HCT116 (cell line): ENCODE measurements at regions not wholly inside any gene's neighbourhood (a gene's known extent, or its start where the extent isn't known, plus 50 kb on each side); places are given as distances from the start of the nearest gene placed in this dataset.

Source experiments
- ATAC-seq: fragments of 200-7000 bp; cut with Tn5 transposase; 2 replicates; pipeline ENCODE4 v1.9.1; 2020; ENCODE audit warnings: mild to moderate bottlenecking, moderate library complexity
- BruUV-seq: library from RNA; stranded (reverse); fragments of 400-500 nt; replicated peaks from 2 replicates; lab custom pipeline; 2021; lab: Mats Ljungman, UMichigan
- CTCF ChIA-PET: fragments of 300-600 bp; sonication (Branson Sonifier 250); formaldehyde crosslinking; loops from one replicate; lab custom pipeline; 2021; ENCODE audit warnings: antibody characterized with exemption; lab: Charles Lee
- POLR2A ChIA-PET: fragments of 300-600, 350-600 bp; sonication (Branson Sonifier 250); formaldehyde crosslinking; loops from one replicate; lab custom pipeline; 2021; ENCODE audit warnings: antibody characterized with exemption; lab: Charles Lee
- RAD21 ChIA-PET, 2 experiments: fragments of 300-600 bp; sonication (Branson Sonifier 250); formaldehyde crosslinking; loops; one replicate each; lab custom pipeline; 2023; ENCODE audit warnings: low total read pairs in 2 of 2; ENCODE audit not compliant: uncharacterized antibody in 2 of 2, unreplicated experiment in 2 of 2, low non-redundant PET in 1 of 2; lab: Charles Lee
- DNase-seq: peaks from one replicate; pipeline ENCODE4 v3.0.0-alpha.2; 2010; ENCODE audit warnings: low read depth, low spot score
- H2AFZ ChIP-seq: fragments of 200-600 bp; shearing (Covaris generic), sonication (generic); 2 replicates; pipeline ENCODE4 v1.6.1; 2017; ENCODE audit warnings: low read depth, mixed run types, mixed read lengths, antibody characterized with exemption, low read length; ENCODE audit not compliant: poor library complexity, severe bottlenecking
- H3K27ac ChIP-seq: 2 replicates; pipeline ENCODE4 v1.5.1; 2012; ENCODE audit warnings: low read depth, low read length
- H3K27me3 ChIP-seq: fragments of 200-600 bp; sonication (generic); 2 replicates; pipeline ENCODE4 v1.6.1; 2016; ENCODE audit warnings: mixed run types, low read length, mixed read lengths; ENCODE audit not compliant: insufficient read depth
- H3K36me3 ChIP-seq, 2 experiments: fragments of 200-500 bp in 1 of 2; fragments of 200-600 bp in 1 of 2; sonication (Bioruptor generic) in 1 of 2; sonication (generic) in 1 of 2; 2 replicates each; pipeline versions ENCODE4 v1.5.1 to v1.6.1; 2014 to 2016; ENCODE audit warnings: low read length in 2 of 2, inconsistent platforms in 1 of 2, mixed read lengths in 1 of 2, mixed run types in 1 of 2; ENCODE audit not compliant: insufficient read depth in 2 of 2, control insufficient read depth in 1 of 2
- H3K4me1 ChIP-seq, 2 experiments: fragments of 200-600 bp in 1 of 2; sonication (generic) in 1 of 2; 2 replicates each; pipeline versions ENCODE4 v1.5.1 to v1.6.1; 2012 to 2017; ENCODE audit warnings: low read length in 2 of 2, inconsistent platforms in 1 of 2, mild to moderate bottlenecking in 1 of 2, mixed read lengths in 1 of 2, mixed run types in 1 of 2, moderate library complexity in 1 of 2; ENCODE audit not compliant: insufficient read depth in 2 of 2, control insufficient read depth in 1 of 2
- H3K4me2 ChIP-seq: fragments of 200-600 bp; sonication (generic); 2 replicates; pipeline ENCODE4 v1.6.1; 2017; ENCODE audit warnings: mixed run types, low read length, mixed read lengths
- H3K4me3 ChIP-seq, 2 experiments: fragments of 200-600 bp in 1 of 2; sonication (generic) in 1 of 2; replicated peaks in 1 of 2; 2 replicates each; pipeline ENCODE4 v1.5.1; 2011 to 2016; ENCODE audit warnings: low read length in 2 of 2, control low read depth in 1 of 2, low read depth in 1 of 2, mild to moderate bottlenecking in 1 of 2, mixed read lengths in 1 of 2, mixed run types in 1 of 2
- H3K79me2 ChIP-seq: fragments of 200-600 bp; sonication (generic); 2 replicates; pipeline ENCODE4 v1.6.1; 2017; ENCODE audit warnings: mild to moderate bottlenecking, mixed run types, low read length, moderate library complexity, mixed read lengths; ENCODE audit not compliant: insufficient read depth
- H3K9ac ChIP-seq: fragments of 200-600 bp; sonication (generic); 2 replicates; pipeline ENCODE4 v1.6.1; 2016; ENCODE audit warnings: low read length, mixed read lengths
- H3K9me2 ChIP-seq: fragments of 200-600 bp; sonication (generic), shearing (Covaris generic); 2 replicates; pipeline ENCODE4 v1.6.1; 2017; ENCODE audit warnings: mixed run types, mild to moderate bottlenecking, moderate library complexity; ENCODE audit not compliant: insufficient read depth
- H3K9me3 ChIP-seq, 2 experiments: fragments of 200-500 bp in 1 of 2; fragments of 200-600 bp in 1 of 2; sonication (Bioruptor generic) in 1 of 2; sonication (generic) in 1 of 2; 2 replicates each; pipeline ENCODE4 v1.6.1; 2014 to 2017; ENCODE audit warnings: low read length in 2 of 2, mixed read lengths in 2 of 2, inconsistent platforms in 1 of 2, low read depth in 1 of 2, mild to moderate bottlenecking in 1 of 2, mixed run types in 1 of 2, moderate library complexity in 1 of 2; ENCODE audit not compliant: control insufficient read depth in 1 of 2, insufficient read depth in 1 of 2
- H4K20me1 ChIP-seq: fragments of 200-600 bp; sonication (generic), shearing (Covaris generic); 2 replicates; pipeline ENCODE4 v1.6.1; 2017; ENCODE audit warnings: mixed run types, mild to moderate bottlenecking, moderate library complexity; ENCODE audit not compliant: insufficient read depth
- ATF3 ChIP-seq: IDR thresholded peaks from 2 replicates; pipeline ENCODE4 v1.6.1; 2012
- CEBPB ChIP-seq: IDR thresholded peaks from 2 replicates; pipeline ENCODE4 v1.6.1; 2012; ENCODE audit warnings: low read depth
- CTCF ChIP-seq, 3 experiments: fragments of 200-600 bp in 1 of 3; sonication (generic) in 1 of 3; IDR thresholded peaks in 2 of 3; conservative IDR thresholded peaks in 1 of 3; 2 replicates each; pipeline ENCODE4 v1.5.1; 2012 to 2017; ENCODE audit warnings: low read depth in 2 of 3, low read length in 2 of 3, antibody characterized with exemption in 1 of 3, borderline replicate concordance in 1 of 3, control low read depth in 1 of 3, mild to moderate bottlenecking in 1 of 3, mixed read lengths in 1 of 3, mixed run types in 1 of 3, moderate library complexity in 1 of 3; ENCODE audit not compliant: insufficient read depth in 1 of 3
- EGR1 ChIP-seq: IDR thresholded peaks from 2 replicates; pipeline ENCODE4 v1.6.1; 2012; ENCODE audit warnings: low read depth
- FOSL1 ChIP-seq: IDR thresholded peaks from 2 replicates; pipeline ENCODE4 v1.6.1; 2012; ENCODE audit warnings: low read depth
- JUND ChIP-seq: IDR thresholded peaks from 2 replicates; pipeline ENCODE4 v1.6.1; 2012
- REST ChIP-seq: IDR thresholded peaks from 2 replicates; pipeline ENCODE4 v1.6.1; 2012; ENCODE audit warnings: low read depth
- SP1 ChIP-seq: IDR thresholded peaks from 2 replicates; pipeline ENCODE4 v1.6.1; 2012; ENCODE audit warnings: low read depth
- ZNF274 ChIP-seq: fragments of 200-500 bp; sonication (Bioruptor generic); IDR thresholded peaks from 2 replicates; pipeline ENCODE4 v1.6.1; 2014; ENCODE audit warnings: mild to moderate bottlenecking, low read depth, low read length, inconsistent platforms
- intact Hi-C: fragments of 100-400 bp; cut with micrococcal nuclease; formaldehyde crosslinking; loops from 2 replicates; pipeline ENCODE4 v1.10.0; 2022

GRCh38 chr5:179405054-179405416, 59.8 kb upstream of the ADAMTS2 start:
- Histone ChIP-seq H2AFZ (no peak overlapping the region), H3K9me3 (peaks cover 5 to 10% of the 10 kb centered on the region in 2 experiments; a peak in 2 of 4 replicates), H3K9ac (no peak overlapping the region), H3K4me2 (no peak overlapping the region), H3K9me2 (no peaks in the 10 kb centered on the region; the same call in 1 of the 2 replicates), H3K27ac (no peak overlapping the region), H3K4me3 (no peak overlapping the region), H3K4me1 (no peaks in the 10 kb centered on the region), H3K27me3 (no peaks in the 10 kb centered on the region), H4K20me1 (no peaks in the 10 kb centered on the region), H3K79me2 (no peaks in the 10 kb centered on the region), H3K36me3 (no peaks in the 10 kb centered on the region)
- BruUV-seq = no TSS peak
- ATAC-seq (no peak), DNase-seq (no peak)
- CTCF ChIA-PET = interaction anchor here (1.8 kb wide), 1 partner anchor 238 kb away, joined by 21 read pairs; no protein-coding TSS in a partner anchor
- POLR2A ChIA-PET = no interaction called here
- intact Hi-C loops = no loop called here
- RAD21 ChIA-PET = no interaction called here
- TF ChIP-seq ATF3 (no peak), ZNF274 (no peak), EGR1 (no peak), FOSL1 (no peak), SP1 (no peak), REST (no peak), JUND (no peak), CTCF (IDR thresholded peaks at IDR 0.05 in 2 of 3, conservative IDR thresholded peaks at IDR 0.05 in 1 of 3; ENCODE audit: borderline replicate concordance in 1 of 3, insufficient read depth in 1 of 3, low read depth in 2 of 3, low read length in 2 of 3) (no peak), CEBPB (no peak)
